Activated B cell treated with CpG ODN at 0.5 μM for 24 hours (primary cell): ENCODE measurements at regions not wholly inside any gene's neighbourhood (a gene's known extent, or its start where the extent isn't known, plus 50 kb on each side); places are given as distances from the start of the nearest gene placed in this dataset.

ENCODE experiments used
- ATAC-seq: fragments of 200-7000 bp; cut with Tn5 transposase; one replicate; pipeline ENCODE4 v1.10.0; 2021; ENCODE audit warnings: low read depth, mild to moderate bottlenecking, moderate library complexity
- CTCF ChIA-PET: fragments of 350-600 bp; sonication (Branson Sonifier 250); formaldehyde crosslinking; loops from one replicate; lab custom pipeline; 2021; ENCODE audit warnings: antibody characterized with exemption; lab: Charles Lee
- POLR2A ChIA-PET: fragments of 350-600 bp; sonication (Branson Sonifier 250); formaldehyde crosslinking; loops from one replicate; lab custom pipeline; 2021; ENCODE audit warnings: antibody characterized with exemption; lab: Charles Lee
- DNase-seq: peaks from one replicate; pipeline ENCODE4 v3.0.0; 2022
- H3K27ac Mint-ChIP-seq: one replicate; pipeline ENCODE4 v1.8.0; 2020; ENCODE audit warnings: mixed read lengths
- H3K27me3 Mint-ChIP-seq: one replicate; pipeline ENCODE4 v1.8.0; 2021; ENCODE audit warnings: mixed read lengths
- H3K36me3 Mint-ChIP-seq: one replicate; pipeline ENCODE4 v1.8.0; 2021; ENCODE audit warnings: low read depth, mixed read lengths
- H3K4me1 Mint-ChIP-seq: one replicate; pipeline ENCODE4 v1.8.0; 2021; ENCODE audit warnings: mixed read lengths
- H3K4me3 Mint-ChIP-seq: one replicate; pipeline ENCODE4 v1.8.0; 2020; ENCODE audit warnings: mild to moderate bottlenecking, mixed read lengths
- H3K9me3 Mint-ChIP-seq: one replicate; pipeline ENCODE4 v1.8.0; 2020; ENCODE audit warnings: mixed read lengths
- CTCF ChIP-seq: fragments of 200-600 bp; IDR thresholded peaks from one replicate; pipeline ENCODE4 v1.8.0; 2022; ENCODE audit warnings: antibody characterized with exemption, mild to moderate bottlenecking
- intact Hi-C: fragments of 100-400 bp; cut with micrococcal nuclease; formaldehyde crosslinking; loops from one replicate; pipeline ENCODE4 v1.15.1; 2024

- Mint-ChIP-seq H3K4me3 (no peak overlapping the region), H3K9me3 (peaks cover 2% of the 10 kb centered on the region), H3K36me3 (no peaks in the 10 kb centered on the region), H3K4me1 (no peaks in the 10 kb centered on the region), H3K27ac (no peak overlapping the region), H3K27me3 (peaks cover 16% of the 10 kb centered on the region)
- CTCF ChIA-PET, result no interaction called here
- TF ChIP-seq CTCF, result no peak
- ATAC-seq (no peak), DNase-seq (no peak)
- intact Hi-C loops, result no loop called here
- POLR2A ChIA-PET, result no interaction called here
Observed at GRCh38 chr5:159850160-159850559, 66.1 kb upstream of the ADRA1B start.

GRCh38 chr5:159851053-159851452 is 65.2 kb upstream of the ADRA1B start:
- intact Hi-C loops, result no loop called here
- Mint-ChIP-seq H3K4me1 (no peaks in the 10 kb centered on the region), H3K27me3 (peaks cover 21% of the 10 kb centered on the region), H3K4me3 (no peak overlapping the region), H3K9me3 (peaks cover 2% of the 10 kb centered on the region), H3K27ac (no peak overlapping the region), H3K36me3 (no peaks in the 10 kb centered on the region)
- no peak for TF ChIP-seq CTCF
- ATAC-seq (no peak), DNase-seq (no peak)
- ChIA-PET POLR2A (no interaction called here), CTCF (no interaction called here)

GRCh38 chr5:159854916-159855315 is 61.4 kb upstream of the ADRA1B start:
- CTCF ChIA-PET, result no interaction called here
- TF ChIP-seq CTCF, result no peak
- Mint-ChIP-seq H3K27me3 (peaks cover 23% of the 10 kb centered on the region), H3K27ac (no peak overlapping the region), H3K9me3 (peaks cover 2% of the 10 kb centered on the region), H3K36me3 (no peaks in the 10 kb centered on the region), H3K4me1 (no peaks in the 10 kb centered on the region), H3K4me3 (no peak overlapping the region)
- ATAC-seq, result no peak
- POLR2A ChIA-PET, result no interaction called here
- intact Hi-C loops, result no loop called here
- DNase-seq, result no peak

- no peak overlapping the region for H3K4me3 Mint-ChIP-seq
- no peaks in the 10 kb centered on the region for H3K4me1 Mint-ChIP-seq
- peaks cover 19% of the 10 kb centered on the region for H3K27me3 Mint-ChIP-seq
- H3K9me3 Mint-ChIP-seq, result peaks cover 2% of the 10 kb centered on the region
- H3K27ac Mint-ChIP-seq, result no peak overlapping the region
- no peaks in the 10 kb centered on the region for H3K36me3 Mint-ChIP-seq
- ATAC-seq (no peak), DNase-seq (no peak)
- ChIA-PET CTCF (no interaction called here), POLR2A (no interaction called here)
- intact Hi-C loops, result no loop called here
- TF ChIP-seq CTCF, result no peak
Observed at GRCh38 chr5:159855476-159856191, 60.6 kb upstream of the ADRA1B start.

- Mint-ChIP-seq H3K36me3 (no peaks in the 10 kb centered on the region), H3K27ac (no peak overlapping the region), H3K9me3 (no peaks in the 10 kb centered on the region), H3K27me3 (peaks cover 21% of the 10 kb centered on the region), H3K4me3 (no peak overlapping the region), H3K4me1 (no peaks in the 10 kb centered on the region)
- no peak for TF ChIP-seq CTCF
- DNase-seq, result no peak
- ATAC-seq, result no peak
- CTCF ChIA-PET, result no interaction called here
- intact Hi-C loops, result no loop called here
- POLR2A ChIA-PET, result no interaction called here
Observed at GRCh38 chr5:159858871-159859270, 57.4 kb upstream of the ADRA1B start.
